Stimulated activated naive B cell treated with anti-CD40 and anti-IgM and Interleukin-4, amounts not matched to agents 10 μg/mL and 1 μg/mL and 100 μg/mL, for 72 hours (primary cell): ENCODE measurements at regions not wholly inside any gene's neighbourhood (a gene's known extent, or its start where the extent isn't known, plus 50 kb on each side); places are given as distances from the start of the nearest gene placed in this dataset.
A peak's percentile ranks its signal among the peaks of the same experiment; 100 is the strongest.
"Not testable (repeated sequence)": the region's sequence is repeated elsewhere in the genome, so short reads cannot be mapped to it uniquely, and the experiment has no call there.

ENCODE experiments used
- ATAC-seq, 2 donors: fragments of 150-1000 bp; cut with Tn5 transposase; replicated peaks; 2 replicates each; pipeline ENCODE4 v1.10.0; 2021; ENCODE audit warnings: moderate library complexity in 1 of 2
- DNase-seq: peaks from one replicate; pipeline ENCODE4 v3.0.0; 2021
- H3K27ac Mint-ChIP-seq: one replicate; pipeline ENCODE4 v1.8.0; 2022; ENCODE audit warnings: mild to moderate bottlenecking, mixed read lengths
- H3K27me3 Mint-ChIP-seq, 2 donors: one replicate each; pipeline ENCODE4 v1.8.0; 2022; ENCODE audit warnings: mixed read lengths in 2 of 2
- H3K36me3 Mint-ChIP-seq, 2 donors: one replicate each; pipeline ENCODE4 v1.8.0; 2022; ENCODE audit warnings: mixed read lengths in 2 of 2, mild to moderate bottlenecking in 1 of 2
- H3K4me1 Mint-ChIP-seq, 2 donors: one replicate each; pipeline ENCODE4 v1.8.0; 2022; ENCODE audit warnings: mixed read lengths in 2 of 2, mild to moderate bottlenecking in 1 of 2
- H3K4me3 Mint-ChIP-seq, 2 donors: one replicate each; pipeline ENCODE4 v1.8.0; 2022; ENCODE audit warnings: mild to moderate bottlenecking in 2 of 2, mixed read lengths in 2 of 2, moderate library complexity in 1 of 2
- H3K9me3 Mint-ChIP-seq, 2 donors: one replicate each; pipeline ENCODE4 v1.8.0; 2022; ENCODE audit warnings: mixed read lengths in 2 of 2, mild to moderate bottlenecking in 1 of 2

GRCh38 chr7:66502230-66503035 lies 126.2 kb upstream of the KCTD7 start:
- H3K27me3 Mint-ChIP-seq: peaks cover 20 to 31% of the 10 kb centered on the region in 2 donors
- no peak overlapping the region for H3K27ac Mint-ChIP-seq
- no peak for ATAC-seq
- peaks cover 2 to 3% of the 10 kb centered on the region in 2 donors for H3K36me3 Mint-ChIP-seq
- peaks cover 3 to 6% of the 10 kb centered on the region in 2 donors for H3K4me1 Mint-ChIP-seq
- no peaks in the 10 kb centered on the region for H3K9me3 Mint-ChIP-seq
- no peak overlapping the region for H3K4me3 Mint-ChIP-seq
- no peak for DNase-seq

GRCh38 chr7:66503036-66503370 lies 125.7 kb upstream of the KCTD7 start:
- H3K27ac Mint-ChIP-seq: no peak overlapping the region
- no peak overlapping the region for H3K4me3 Mint-ChIP-seq
- DNase-seq (no peak), ATAC-seq (no peak)
- peaks cover 2 to 3% of the 10 kb centered on the region in 2 donors for H3K36me3 Mint-ChIP-seq
- peaks cover 3 to 6% of the 10 kb centered on the region in 2 donors for H3K4me1 Mint-ChIP-seq
- H3K9me3 Mint-ChIP-seq: no peaks in the 10 kb centered on the region
- peaks cover 24 to 34% of the 10 kb centered on the region in 2 donors for H3K27me3 Mint-ChIP-seq

DNA sequence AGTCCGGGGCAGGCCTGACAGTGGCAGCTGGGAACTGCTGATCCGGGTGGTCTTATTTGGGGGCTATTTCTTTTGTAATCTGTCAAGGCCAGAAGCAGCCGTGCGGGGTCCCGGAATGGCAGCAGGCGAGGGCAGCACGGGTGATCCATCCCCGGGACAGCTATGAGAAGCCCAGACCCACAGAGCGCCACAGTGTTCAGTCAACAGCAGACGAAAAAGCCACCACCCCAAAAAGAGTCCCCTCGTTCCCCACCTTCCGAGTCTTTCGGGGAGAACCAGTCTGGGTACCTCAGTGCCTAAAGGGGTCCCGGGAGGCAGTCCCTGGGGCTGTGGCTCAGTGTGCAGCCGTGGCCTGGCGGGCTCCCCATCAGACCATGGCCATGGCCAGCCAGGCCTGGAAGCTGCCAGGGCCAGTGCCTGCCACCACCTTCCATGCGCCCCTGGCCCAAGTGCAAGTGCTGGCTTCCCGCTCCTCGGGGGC lies 125.1 kb upstream of the KCTD7 start:
- Mint-ChIP-seq H3K27ac (no peak overlapping the region), H3K36me3 (peaks cover 2 to 3% of the 10 kb centered on the region in 2 donors), H3K9me3 (no peaks in the 10 kb centered on the region), H3K27me3 (peaks cover 27 to 38% of the 10 kb centered on the region in 2 donors), H3K4me3 (no peak overlapping the region), H3K4me1 (peaks cover 3 to 6% of the 10 kb centered on the region in 2 donors)
- no peak for ATAC-seq
- no peak for DNase-seq

- Mint-ChIP-seq H3K9me3 (no peaks in the 10 kb centered on the region), H3K4me1 (peaks cover 3 to 6% of the 10 kb centered on the region in 2 donors), H3K27ac (no peak overlapping the region), H3K4me3 (peak overlapping the region in 1 of 2 donors; percentile 41), H3K27me3 (peaks cover 30 to 42% of the 10 kb centered on the region in 2 donors), H3K36me3 (peaks cover 2 to 3% of the 10 kb centered on the region in 2 donors)
- DNase-seq (no peak), ATAC-seq (no peak)
Measured at GRCh38 chr7:66504131-66504530, 124.5 kb upstream of the KCTD7 start.

DNA sequence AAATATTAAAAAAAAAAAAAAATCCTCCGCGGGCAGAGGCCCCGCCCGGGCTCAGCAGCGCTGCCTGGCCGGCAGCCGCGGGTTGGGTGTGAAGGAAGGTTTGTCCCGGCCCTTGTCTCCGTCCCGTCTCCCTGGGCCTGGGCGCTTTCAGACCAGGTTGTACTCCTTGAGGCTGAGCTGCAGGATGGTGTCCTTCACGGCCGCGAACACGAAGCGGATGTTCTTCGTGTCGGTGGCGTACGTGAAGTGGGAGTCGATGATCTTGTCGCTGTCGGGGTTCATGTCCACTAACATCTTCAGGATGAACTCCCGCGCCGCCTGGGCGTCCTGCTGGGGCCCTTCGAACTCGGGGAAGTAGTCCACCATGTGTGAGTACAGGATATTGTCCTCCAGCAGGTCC lies 123.7 kb upstream of the KCTD7 start:
- no peak overlapping the region for H3K4me3 Mint-ChIP-seq

GRCh38 chr7:66505531-66506451 lies 122.9 kb upstream of the KCTD7 start:
- Mint-ChIP-seq H3K27ac (peak overlapping the region; percentile 56), H3K36me3 (peaks cover 0 to 2% of the 10 kb centered on the region in 2 donors), H3K27me3 (peaks cover 30 to 42% of the 10 kb centered on the region in 2 donors), H3K4me3 (peak overlapping the region; percentile 41 to 61), H3K9me3 (no peaks in the 10 kb centered on the region), H3K4me1 (peaks cover 0 to 6% of the 10 kb centered on the region in 2 donors)
- DNase-seq (no peak), ATAC-seq (peak in 1 of 2 donors; percentile 50)

More for the DNA sequence above, 123.7 kb upstream of the KCTD7 start:
- Mint-ChIP-seq H3K4me1 (peaks cover 3 to 6% of the 10 kb centered on the region in 2 donors), H3K27ac (no peak overlapping the region), H3K36me3 (peaks cover 2 to 3% of the 10 kb centered on the region in 2 donors), H3K9me3 (no peaks in the 10 kb centered on the region), H3K27me3 (peaks cover 30 to 42% of the 10 kb centered on the region in 2 donors)
- no peak for DNase-seq
- no peak for ATAC-seq

DNA sequence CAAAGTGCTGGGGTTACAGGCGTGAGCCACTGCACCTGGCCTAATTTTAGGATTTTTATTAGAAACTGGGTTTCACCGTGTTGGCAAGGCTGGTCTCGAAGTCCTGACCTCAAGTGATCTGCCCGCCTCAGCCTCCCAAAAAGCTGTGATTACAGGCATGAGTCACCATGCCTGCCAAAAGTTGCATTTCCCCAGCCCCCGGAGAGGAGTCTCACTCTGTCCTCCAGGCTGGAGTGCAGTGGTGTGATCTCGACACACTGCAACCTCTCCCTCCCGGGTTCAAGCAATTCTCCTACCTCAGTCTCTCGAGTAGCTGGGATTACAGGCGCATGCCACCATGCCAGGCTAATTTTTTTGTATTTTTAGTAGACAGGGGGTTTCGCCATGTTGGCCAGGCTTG lies 122.0 kb upstream of the KCTD7 start:
- ATAC-seq, DNase-seq: not testable (repeated sequence)
- H3K4me3 Mint-ChIP-seq: peak overlapping the region in 1 of 2 donors; percentile 61

DNA sequence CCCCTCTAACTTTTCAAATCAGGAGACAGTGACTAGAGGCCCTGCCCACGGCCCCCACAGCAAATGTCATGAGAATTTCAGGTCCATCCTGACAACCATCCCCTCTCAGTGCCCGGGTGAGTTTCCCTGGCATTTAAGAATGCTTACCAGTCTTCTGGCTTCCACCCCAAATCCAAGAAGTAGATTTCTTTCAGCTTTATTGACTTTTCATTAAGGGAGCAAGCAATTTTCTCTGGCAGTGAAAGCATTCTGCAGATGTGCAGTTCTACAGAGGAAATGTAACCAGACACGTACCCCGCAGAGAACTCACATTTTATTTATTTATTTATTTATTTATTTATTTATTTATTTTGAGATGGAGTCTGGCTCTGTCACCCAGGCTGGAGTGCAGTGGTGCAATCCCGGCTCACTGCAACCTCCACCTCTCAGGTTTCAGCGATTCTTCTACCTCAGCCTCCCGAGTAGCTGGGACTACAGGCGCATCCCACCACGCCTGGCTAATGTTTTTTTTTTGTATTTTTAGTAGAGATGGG lies 120.9 kb upstream of the KCTD7 start:
- peaks cover 0 to 6% of the 10 kb centered on the region in 2 donors for H3K4me1 Mint-ChIP-seq
- DNase-seq (no peak), ATAC-seq (no peak)
- peaks cover 30 to 42% of the 10 kb centered on the region in 2 donors for H3K27me3 Mint-ChIP-seq
- H3K9me3 Mint-ChIP-seq: no peaks in the 10 kb centered on the region
- no peak overlapping the region for H3K27ac Mint-ChIP-seq
- H3K36me3 Mint-ChIP-seq: peaks cover 0 to 2% of the 10 kb centered on the region in 2 donors
- no peak overlapping the region for H3K4me3 Mint-ChIP-seq

More for the DNA sequence above, 122.0 kb upstream of the KCTD7 start:
- peaks cover 30 to 42% of the 10 kb centered on the region in 2 donors for H3K27me3 Mint-ChIP-seq
- H3K4me1 Mint-ChIP-seq, H3K9me3 Mint-ChIP-seq, H3K36me3 Mint-ChIP-seq, H3K27ac Mint-ChIP-seq: not testable (repeated sequence)

GRCh38 chr7:66508431-66508830 lies 120.2 kb upstream of the KCTD7 start:
- H3K27ac Mint-ChIP-seq: no peak overlapping the region
- DNase-seq: no peak
- ATAC-seq: no peak
- H3K4me1 Mint-ChIP-seq: peaks cover 0 to 6% of the 10 kb centered on the region in 2 donors
- H3K27me3 Mint-ChIP-seq: peaks cover 30 to 42% of the 10 kb centered on the region in 2 donors
- no peaks in the 10 kb centered on the region for H3K9me3 Mint-ChIP-seq
- no peak overlapping the region for H3K4me3 Mint-ChIP-seq
- H3K36me3 Mint-ChIP-seq: peaks cover 0 to 2% of the 10 kb centered on the region in 2 donors

DNA sequence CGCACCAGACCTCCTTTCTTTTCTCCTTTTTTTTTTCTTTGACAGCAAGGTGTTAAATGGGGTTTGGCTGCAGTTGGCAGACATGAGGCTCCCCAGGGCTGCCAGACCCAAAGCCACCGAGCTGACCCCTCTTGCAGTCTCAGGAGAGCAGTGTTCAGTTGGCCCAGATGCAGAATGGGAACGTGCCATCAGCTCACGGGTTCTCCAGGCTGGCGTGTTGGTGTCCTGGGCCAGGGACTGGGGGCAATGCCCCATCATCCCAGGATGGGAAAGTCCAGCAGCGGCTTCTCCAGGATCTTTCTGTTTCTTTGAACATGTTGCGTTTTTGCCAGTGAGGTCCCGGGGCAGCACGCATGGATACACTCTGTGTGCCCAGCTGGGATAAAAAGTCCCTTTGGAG lies 114.6 kb upstream of the KCTD7 start:
- Mint-ChIP-seq H3K9me3 (no peaks in the 10 kb centered on the region), H3K4me3 (no peak overlapping the region), H3K36me3 (no peaks in the 10 kb centered on the region), H3K4me1 (no peaks in the 10 kb centered on the region), H3K27me3 (no peaks in the 10 kb centered on the region), H3K27ac (no peak overlapping the region)
- DNase-seq (no peak), ATAC-seq (no peak)

DNA sequence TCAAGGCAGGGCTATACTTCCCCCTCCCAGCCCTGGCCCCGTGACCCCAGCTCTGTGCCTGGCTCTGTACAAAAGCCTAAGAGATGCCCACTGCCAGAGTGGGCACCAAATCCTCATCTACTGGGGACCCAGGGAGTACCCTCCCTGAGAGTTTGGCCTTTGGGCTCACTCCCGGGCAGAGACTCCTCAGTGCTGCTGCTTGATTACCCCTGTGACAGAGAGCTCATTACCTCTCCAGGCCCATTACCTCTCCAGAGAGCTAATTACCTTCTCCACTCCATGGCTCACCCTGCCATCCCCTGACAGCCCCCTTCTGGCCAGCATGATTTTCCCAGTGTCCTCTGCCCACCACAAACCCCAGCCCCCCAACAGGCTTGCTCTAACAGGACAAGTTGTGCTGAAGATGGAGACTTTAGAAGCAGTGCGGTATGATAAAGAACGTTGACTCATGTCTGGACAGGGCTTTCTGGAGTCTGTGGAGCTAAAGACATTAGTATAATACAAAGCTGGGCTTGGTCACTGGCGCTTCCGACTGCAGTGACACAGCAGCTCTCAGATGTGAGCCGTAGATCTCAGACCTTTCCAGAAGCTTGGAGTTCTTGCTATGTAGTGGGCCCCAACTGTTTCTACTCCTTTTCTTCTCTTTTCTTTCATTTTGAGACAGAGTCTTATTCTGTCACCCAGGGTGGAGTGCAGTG lies 111.3 kb upstream of the KCTD7 start:
- Mint-ChIP-seq H3K4me1 (no peaks in the 10 kb centered on the region), H3K9me3 (no peaks in the 10 kb centered on the region), H3K27ac (peak overlapping the region; percentile 42), H3K27me3 (no peaks in the 10 kb centered on the region), H3K4me3 (no peak overlapping the region), H3K36me3 (no peaks in the 10 kb centered on the region)
- ATAC-seq: no peak
- DNase-seq: no peak

GRCh38 chr7:66518151-66518691 lies 110.5 kb upstream of the KCTD7 start:
- ATAC-seq: no peak
- Mint-ChIP-seq H3K27me3 (no peaks in the 10 kb centered on the region), H3K27ac (peak overlapping the region; percentile 5), H3K4me1 (no peaks in the 10 kb centered on the region), H3K36me3 (no peaks in the 10 kb centered on the region), H3K9me3 (no peaks in the 10 kb centered on the region), H3K4me3 (no peak overlapping the region)
- no peak for DNase-seq

DNA sequence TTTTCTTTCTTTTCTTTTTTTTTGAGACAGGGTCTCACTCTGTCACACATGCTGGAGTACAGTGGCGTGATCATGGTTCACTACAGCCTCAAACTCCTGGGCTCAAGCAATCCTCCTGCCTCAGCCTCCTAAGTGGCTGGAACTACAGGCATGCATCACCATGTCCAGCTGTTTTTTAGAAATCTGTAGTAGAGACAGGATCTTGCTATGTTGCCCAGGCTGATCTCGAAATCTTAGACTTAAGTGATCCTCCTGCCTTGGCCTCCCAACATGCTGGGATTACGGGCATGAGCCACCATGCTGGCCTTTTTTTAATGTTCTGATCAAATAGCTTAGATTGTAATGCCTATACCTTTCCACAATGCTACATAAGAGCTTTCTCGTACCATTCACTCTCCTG lies 107.0 kb upstream of the KCTD7 start:
- H3K27me3 Mint-ChIP-seq: no peaks in the 10 kb centered on the region
- H3K4me3 Mint-ChIP-seq: no peak overlapping the region
- H3K36me3 Mint-ChIP-seq: peaks cover 3 to 5% of the 10 kb centered on the region in 2 donors
- no peak for DNase-seq
- ATAC-seq: no peak
- no peaks in the 10 kb centered on the region for H3K4me1 Mint-ChIP-seq
- peak overlapping the region; percentile 38 for H3K27ac Mint-ChIP-seq
- H3K9me3 Mint-ChIP-seq: no peaks in the 10 kb centered on the region
